HG03139 (cell line): ENCODE measurements at regions not wholly inside any gene's neighbourhood (a gene's known extent, or its start where the extent isn't known, plus 50 kb on each side); places are given as distances from the start of the nearest gene placed in this dataset.

ENCODE experiments used
- ATAC-seq: cut with Tn5 transposase; IDR thresholded peaks from one replicate; pipeline ENCODE4 v1.9.1; 2021; ENCODE audit not compliant: unreplicated experiment

GRCh38 chr14:98949051-98949450 is 322.9 kb downstream of the BCL11B start:
- no peak for ATAC-seq

- ATAC-seq = no peak
Measured at GRCh38 chr14:98949481-98950135, 322.4 kb downstream of the BCL11B start.

GRCh38 chr14:98950353-98950895 is 321.6 kb downstream of the BCL11B start:
- ATAC-seq = no peak

GRCh38 chr14:98951031-98951430 is 321.0 kb downstream of the BCL11B start:
- no peak for ATAC-seq

- no peak for ATAC-seq
Measured at GRCh38 chr14:98951521-98952152, 320.4 kb downstream of the BCL11B start.

GRCh38 chr14:98952593-98953350 is 319.2 kb downstream of the BCL11B start:
- no peak for ATAC-seq

- no peak for ATAC-seq
Measured at GRCh38 chr14:98953551-98954348, 318.2 kb downstream of the BCL11B start.

GRCh38 chr14:98954349-98955000 is 317.5 kb downstream of the BCL11B start:
- no peak for ATAC-seq

- no peak for ATAC-seq
Measured at GRCh38 chr14:98955036-98955740, 316.8 kb downstream of the BCL11B start.

GRCh38 chr14:98955741-98956070 is 316.3 kb downstream of the BCL11B start:
- ATAC-seq = no peak

GRCh38 chr14:98956181-98956580 is 315.8 kb downstream of the BCL11B start:
- no peak for ATAC-seq

- ATAC-seq = no peak
Measured at GRCh38 chr14:98956661-98957060, 315.3 kb downstream of the BCL11B start.

- ATAC-seq = no peak
Measured at GRCh38 chr14:98957211-98958047, 314.6 kb downstream of the BCL11B start.

- no peak for ATAC-seq
Measured at GRCh38 chr14:98958048-98958631, 313.9 kb downstream of the BCL11B start.

GRCh38 chr14:98958632-98959031 is 313.4 kb downstream of the BCL11B start:
- ATAC-seq = no peak

GRCh38 chr14:98959410-98959809 is 312.6 kb downstream of the BCL11B start:
- ATAC-seq = no peak

GRCh38 chr14:98959958-98960616 is 311.9 kb downstream of the BCL11B start:
- no peak for ATAC-seq

- ATAC-seq = no peak
Measured at GRCh38 chr14:98960617-98961013, 311.4 kb downstream of the BCL11B start.
